DMS53 treated with DMSO at 0.1 percent for 48 hours (cell line): ENCODE measurements at regions not wholly inside any gene's neighbourhood (a gene's known extent, or its start where the extent isn't known, plus 50 kb on each side); places are given as distances from the start of the nearest gene placed in this dataset.
"Not testable (repeated sequence)": the region's sequence is repeated elsewhere in the genome, so short reads cannot be mapped to it uniquely, and the experiment has no call there.

Source experiments
- DNase-seq: peaks from one replicate; lab custom pipeline; 2025; ENCODE audit not compliant: unreplicated experiment; lab: John Stamatoyannopoulos, UW

DNA sequence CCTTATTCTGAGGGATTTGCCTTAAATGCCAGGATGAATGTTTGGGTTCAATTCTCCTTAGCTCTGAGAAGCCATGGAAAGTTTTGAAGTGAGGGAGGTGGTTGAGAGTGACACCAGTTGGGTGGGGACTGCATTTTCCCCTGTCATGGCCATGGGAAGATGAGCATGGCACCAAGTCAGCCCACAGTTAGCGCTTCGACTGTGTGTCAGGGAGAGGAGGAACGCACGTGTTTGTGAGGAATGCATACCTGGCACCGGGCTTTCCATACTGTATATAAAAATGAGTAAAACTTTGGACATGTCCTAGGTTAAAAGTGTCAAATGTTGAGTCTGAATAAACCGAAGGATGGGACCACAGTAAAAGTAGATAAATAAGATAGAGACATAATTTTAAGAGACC, 187.5 kb upstream of the KL start:
- no peak for DNase-seq

DNA sequence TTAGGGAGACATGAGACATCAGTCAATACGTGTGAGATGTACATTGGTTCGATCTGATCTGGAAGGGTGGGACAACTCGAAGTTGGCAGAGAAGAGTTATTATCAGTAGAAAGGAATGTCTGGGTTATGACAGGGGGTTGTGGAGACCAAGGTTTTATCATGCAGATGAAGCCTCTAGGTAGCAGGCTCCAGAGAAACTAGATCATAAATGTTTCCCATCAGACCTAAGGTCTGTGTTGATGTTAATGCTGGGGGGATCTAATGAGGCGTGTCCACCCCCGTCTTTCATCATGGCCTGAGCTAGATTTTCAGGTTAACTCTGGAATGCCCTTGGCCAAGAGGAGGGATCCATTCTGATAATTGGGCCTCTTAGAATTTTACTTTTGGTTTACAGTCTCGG, 187.0 kb upstream of the KL start:
- no peak for DNase-seq

DNA sequence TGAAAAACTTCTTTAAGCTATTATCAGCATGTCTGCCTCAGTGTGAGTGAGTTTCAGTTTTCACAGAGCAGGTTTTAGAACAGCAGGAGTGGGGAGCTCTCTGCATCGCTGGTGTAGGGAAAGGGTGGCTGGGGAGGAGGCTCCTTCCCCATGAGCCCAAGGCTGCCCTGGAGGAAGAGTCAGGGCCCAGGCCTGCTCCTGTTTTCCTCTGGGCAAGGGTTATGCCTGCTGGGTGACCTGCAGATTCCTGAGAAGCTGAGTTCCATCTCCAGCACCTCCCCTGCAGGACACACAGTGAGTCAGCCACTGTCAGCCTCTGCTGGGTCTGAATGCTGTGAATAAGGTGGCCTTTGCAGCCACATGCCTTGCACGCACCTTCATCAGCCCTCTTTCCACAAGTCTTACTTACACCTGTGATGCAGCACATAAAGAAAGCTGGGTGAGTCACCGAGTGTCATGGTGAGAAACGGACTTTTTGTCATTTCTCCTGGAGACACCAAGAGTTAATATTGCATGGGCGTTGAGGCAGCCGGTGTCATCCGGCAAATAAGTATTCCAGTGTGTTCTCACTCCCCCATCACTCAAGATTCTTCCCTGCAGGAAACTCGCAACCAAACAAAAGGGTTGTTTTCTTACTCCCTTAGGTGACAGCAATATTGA, 186.4 kb upstream of the KL start:
- no peak for DNase-seq

DNA sequence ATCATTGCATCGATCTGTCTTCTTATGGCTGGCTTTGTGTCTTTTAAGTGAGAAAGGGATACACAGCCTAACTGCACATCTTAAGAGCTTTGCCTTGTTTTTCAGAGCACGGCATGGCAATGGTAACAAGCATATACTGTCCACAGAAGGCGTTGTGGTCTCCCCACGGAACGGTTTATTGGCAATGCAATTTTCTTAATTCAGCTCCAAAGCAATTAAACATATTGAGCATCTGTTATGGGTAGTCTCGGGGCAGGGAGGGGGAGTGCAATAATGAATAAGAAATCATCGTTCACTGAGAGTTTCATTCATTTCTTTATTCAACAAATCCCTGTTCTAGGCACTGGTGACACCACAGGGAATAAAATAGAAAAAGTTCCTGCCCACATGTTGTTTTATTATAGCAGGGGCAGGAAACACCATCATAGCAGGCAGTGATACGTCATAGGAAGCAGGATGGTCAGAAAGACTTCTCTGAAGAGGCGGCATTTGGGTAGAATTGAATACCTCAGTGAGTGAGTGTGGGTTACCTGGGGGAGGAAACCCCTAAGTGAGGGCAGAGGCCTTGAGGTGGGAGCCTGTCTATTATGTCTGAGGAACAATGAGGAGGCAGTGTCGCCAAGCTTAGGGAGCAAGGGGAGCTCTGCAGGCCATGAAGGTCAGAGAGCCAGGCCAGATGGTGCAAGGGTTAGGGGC, 185.7 kb upstream of the KL start:
- DNase-seq, result no peak

DNA sequence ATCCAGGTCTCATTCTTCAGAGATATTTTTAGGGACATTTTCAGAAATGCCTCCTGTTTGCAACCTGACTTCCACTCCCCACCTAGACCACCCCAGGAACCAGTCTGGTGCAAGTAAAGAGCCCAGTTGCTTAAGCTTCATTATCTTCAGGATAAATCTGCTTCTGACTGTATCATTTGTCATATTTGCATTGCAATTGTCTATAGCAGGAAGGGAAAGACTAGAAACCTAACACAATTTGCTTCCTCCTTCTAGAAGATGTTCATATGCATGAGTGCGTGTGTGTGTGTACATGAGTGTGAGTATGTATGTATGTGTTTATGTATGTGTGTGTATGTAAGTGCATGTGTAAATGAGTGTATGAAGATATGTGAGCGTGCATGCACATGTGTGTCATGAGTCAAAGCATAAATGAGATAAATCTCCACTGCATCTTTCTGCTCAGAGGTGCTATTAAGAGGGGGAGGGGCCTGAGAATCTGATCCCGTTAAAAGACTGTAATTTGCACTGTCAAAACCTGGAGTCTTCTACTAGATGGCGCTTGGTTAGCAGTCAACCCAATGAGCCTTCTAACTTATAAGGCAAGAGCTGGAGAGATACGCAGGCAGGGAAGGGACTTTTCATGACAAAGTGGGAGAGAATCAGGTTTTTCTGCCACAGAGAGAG, 178.8 kb upstream of the KL start:
- DNase-seq, result peak; percentile 8

DNA sequence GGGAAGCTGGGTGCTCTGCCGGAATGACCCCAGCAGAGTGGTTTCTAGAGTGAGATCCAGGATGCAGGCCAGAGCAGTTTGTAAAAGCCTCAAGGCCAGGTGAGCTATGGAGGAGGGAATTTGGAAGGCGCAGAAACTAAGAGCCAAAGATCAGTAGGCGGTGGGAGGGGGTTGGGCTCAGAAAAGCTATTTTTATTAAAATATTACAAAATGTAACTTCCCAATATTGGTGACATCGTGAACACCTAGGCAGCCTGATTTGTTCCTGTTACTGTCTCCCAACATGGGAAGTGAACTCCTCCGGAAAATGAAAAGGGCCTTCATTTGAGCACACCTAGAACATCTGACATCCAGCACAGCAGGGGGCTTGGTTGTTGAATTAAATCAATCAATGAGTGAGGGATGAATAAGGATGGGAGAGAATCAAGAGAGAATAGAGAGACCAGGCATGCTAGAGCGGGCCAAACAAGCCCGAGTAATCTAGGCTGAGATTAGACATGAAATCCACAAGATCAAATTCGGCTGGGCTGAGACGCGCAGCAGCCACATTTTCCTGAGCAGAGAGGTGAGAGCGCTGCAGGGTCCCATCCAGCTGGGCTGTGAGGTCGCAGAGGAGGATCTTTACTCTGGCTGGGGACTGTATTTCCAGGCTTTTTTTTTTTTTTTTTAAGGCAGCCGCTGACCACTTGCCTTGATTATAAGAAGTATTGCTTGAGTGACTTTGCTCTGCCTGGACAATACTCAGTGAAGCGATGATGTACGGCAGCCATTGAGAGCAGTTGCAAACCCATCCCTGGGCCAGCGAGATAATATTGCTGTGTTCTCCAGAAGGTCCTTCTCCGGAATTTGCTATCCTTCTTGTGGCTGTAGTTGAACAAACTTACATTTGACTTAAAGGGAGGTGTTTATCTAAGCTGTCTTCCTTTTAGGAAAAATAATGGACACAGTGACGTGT, 178.0 kb upstream of the KL start:
- no peak for DNase-seq

DNA sequence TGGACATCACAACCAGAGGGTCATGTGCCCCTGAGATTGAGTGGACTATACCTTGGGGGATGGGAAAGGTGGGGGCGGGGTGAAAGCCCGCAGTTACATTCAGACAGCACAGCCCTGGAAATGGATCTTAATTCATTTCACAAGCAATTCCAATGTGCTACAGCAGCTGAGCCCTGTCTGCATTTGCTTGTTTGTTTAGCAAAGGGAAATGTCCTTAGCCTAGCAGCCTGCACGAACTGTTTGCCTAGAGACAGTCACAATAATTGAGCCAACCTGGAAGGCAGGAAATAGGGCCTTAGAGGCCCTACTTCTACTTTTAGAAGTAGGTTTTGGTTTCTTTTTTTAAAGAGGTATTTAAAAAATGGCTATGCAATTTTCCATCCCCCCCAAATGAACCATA, 177.3 kb upstream of the KL start:
- peak; percentile 88 for DNase-seq

DNA sequence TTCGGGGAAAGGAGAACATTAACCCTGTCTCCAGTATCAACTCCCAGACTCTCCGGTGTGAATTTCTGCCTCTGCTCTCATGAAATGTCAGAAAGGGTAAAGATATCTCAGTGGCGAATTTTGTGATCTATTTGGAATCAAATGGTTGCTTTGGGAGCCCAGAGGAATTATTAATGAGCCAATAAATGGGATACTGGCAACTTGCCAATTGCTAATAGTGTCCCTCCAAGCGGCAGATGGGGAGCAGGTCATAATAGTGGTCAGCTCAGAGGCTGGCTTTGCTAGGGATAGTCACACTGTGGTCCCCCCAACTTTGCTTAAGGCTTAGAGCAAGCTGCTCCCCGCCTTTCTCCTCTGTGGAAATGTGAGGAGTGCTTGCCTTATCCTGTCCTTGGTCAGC, 176.1 kb upstream of the KL start:
- DNase-seq, result no peak

DNA sequence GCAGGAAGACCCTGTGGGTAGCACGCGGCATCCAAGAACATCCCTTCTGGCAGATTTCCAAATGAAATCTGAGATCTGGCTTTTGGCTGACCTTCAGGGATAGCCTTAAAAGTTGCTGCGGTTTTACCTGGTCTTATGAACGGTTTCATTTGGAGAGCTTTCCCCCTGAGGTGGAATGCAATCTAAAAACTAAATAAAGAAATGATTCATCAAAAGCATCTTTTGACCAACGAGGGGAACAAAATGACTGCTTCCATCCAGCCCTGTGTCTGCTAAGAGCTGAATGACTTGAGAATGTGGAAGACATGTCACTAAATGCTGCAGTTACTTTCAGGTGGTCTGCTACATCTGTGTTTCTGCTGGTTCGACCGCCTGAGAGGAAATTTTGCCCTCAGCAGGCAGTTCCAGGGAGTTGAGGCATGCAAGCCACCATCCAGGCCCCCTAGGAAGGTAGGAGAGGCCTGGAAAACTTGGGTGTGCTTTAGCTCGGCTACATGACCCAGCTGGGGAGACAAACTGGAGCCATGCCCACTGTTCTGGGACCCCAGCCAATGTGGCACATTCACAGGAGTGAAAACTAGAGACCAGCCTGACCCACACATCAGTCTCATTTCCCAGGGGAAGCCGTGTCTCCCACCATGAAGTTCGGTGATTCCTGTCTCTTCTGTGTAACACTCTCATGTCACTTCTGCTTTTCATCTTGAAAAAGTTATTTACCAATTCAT, 175.1 kb upstream of the KL start:
- DNase-seq, result no peak

DNA sequence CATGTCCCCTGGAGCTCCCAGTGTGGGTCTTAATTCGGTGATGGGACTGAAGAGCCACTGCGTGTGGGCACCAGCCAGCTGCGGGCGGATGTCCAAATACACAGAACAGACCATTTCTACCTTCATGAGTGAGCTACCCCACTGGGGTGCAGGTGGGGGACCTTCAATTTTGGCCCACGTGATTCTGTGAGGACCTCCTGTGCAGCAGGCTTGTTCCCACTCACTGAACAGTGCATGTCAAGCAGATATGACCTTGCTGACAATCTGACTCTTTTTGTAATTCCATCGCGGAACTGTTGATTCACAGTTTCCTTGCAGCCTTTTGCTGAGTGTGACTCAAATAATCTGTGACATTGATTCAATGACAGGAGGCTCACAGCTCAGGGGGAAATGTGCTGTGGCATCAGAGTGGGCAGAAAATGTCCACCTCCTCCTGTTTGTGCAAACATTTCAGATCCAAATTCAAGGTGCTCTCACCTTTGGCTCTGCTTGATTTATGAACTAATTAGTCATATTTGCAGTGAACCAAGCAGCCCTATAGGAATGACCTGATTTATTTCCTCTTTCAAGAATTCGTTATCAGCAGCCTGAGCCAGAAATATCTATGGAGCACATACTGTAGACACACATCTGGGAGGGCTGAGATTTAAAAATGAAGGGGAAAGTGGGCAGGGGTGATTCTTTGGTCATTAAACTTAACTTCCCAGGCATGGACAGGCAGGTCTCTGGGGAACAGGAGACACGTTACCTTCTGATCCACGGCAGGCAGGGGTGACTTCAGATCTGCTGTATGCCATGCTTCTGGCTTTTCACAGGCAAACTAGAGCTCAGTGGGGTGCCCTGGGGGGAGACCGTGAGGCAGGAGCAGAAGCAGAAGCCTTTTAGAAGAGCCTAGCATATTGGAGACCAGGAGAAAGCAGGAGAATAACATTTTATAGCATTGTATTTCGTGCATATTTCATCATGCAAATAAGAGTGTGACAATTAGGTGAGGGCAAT, 170.0 kb upstream of the KL start:
- no peak for DNase-seq

DNA sequence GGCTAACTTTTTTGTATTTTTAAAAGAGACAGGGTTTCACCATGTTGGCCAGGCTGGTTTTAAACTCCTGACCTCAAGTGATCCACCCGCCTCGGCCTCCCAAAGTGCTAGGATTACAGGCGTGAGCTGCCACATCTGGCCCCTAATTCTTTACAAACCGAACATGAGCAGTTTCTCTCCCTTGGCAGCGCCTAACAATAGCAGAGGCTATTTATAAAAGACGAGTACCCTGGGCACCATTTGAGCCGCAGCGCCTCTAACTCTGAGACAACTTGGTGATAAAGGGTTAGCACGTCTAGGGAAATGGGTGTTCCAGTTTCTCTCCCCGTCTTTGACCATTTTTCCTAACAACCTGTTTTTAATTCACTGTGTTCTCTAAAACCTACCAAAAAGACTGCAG, 168.2 kb upstream of the KL start:
- not testable (repeated sequence) for DNase-seq

DNA sequence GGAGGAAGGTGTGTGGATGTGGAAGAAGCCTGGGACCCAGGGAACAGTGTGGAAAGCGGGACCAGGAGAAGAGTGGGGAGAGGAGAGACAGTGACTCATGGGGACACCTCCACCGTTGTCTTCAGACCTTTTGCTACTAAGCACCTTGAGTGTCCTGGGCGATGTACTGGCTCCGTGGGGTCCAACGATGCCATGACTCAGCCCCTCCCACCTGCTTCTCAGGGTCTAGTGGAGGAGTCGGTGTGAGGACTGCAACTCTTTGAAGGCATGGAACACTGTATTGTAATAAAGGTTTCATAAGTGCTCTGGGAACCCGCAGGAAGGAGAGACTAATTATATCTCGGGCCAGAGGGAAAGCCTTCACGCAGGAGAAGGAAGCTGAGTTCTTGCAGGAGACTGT, 166.9 kb upstream of the KL start:
- no peak for DNase-seq

DNA sequence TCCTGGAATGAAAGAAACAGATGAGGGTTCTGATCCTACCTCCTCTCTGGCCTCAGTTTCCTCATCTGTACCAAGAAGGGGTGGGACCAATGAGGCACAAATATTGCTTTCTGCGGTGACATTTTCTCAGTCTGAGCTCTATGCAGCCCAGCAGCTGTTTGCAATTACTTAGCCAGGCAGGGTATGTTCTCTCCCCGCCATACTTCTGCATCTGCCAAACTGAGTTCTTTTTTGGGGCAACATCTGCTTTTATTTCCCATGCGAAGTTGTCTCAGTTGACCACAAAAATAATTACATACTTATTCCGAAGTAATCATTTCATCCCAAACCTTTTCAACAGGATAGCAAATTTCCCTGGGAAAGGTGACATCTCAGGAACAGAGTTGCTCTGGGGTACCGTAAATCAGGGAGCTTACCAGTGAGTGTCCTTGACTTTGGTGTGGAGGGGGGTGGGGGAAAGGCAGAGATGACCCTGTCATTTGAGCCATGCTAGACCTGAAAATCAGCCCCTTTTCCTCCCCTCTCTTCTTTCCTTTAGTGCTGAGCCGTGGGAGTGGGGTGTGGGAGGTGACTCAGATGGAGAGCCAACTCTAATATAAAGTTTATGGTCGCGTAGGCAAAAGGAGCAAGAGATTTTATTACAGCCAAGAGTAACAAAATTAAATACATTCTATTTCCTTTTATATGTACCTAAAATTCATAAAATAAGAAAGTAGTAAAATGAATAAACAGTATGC, 165.7 kb upstream of the KL start:
- no peak for DNase-seq

DNA sequence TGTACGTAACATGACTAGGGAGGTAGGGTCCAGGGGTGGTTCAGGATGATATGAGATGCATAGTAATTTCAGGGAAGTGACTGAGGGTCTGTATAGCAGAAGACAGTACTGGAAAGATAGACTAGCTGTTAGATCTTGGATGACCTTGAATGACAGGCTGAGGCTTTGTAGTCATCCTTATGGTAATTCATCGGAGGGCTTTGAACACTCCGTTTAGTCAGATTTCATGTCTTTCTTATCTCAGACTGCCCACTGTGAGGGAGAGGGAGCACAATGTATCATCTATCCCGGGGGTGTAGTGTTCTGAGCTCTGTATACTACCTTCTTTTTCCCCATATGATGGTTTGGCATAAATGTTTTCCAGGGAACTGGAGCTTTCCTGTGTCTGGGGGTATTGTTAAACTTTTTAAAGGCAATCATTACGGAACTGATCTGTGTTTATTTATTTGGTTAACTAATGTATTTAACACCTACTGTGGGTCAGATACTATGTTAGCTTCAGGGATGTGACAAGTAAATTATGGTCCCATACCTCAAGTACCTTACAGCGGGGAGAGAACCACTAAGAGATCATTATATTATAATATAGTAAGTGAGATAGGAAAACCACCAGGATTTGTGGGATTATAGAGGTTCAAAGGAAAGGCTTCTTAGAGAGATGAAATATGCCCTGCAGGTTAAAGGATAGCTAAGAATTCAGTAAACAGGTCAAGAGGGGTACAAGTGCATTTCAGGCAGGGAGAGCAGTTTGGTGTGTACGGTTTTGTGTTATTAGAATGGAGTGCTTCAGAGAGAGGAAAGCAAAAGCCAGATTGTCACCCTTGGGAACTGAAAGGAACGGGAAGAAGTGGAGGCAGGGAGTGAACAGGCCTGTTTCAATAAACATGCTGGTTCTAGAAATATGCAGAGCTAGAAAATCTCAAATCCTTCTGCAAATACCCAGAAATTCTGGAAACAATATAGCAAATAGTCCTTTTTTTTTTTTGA, 164.8 kb upstream of the KL start:
- DNase-seq, result no peak

DNA sequence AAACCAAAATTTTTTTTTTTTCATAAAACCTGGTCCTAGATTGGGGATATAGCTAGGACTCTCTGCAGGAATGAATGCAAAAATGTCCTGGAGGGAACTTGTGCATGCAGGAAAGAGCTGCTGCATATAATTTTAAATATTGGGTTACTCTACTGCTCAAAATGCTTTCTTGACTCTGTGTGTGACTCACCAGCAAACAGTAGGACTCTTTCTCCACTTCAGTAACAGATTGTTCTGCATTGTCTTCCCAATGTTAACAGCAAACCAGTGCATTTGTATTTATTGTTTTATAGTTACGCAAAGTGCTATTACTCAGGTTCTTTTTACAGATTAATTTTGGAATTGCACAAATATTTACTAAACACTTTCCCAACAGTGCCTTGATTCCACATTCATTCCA, 163.7 kb upstream of the KL start:
- DNase-seq, result no peak

DNA sequence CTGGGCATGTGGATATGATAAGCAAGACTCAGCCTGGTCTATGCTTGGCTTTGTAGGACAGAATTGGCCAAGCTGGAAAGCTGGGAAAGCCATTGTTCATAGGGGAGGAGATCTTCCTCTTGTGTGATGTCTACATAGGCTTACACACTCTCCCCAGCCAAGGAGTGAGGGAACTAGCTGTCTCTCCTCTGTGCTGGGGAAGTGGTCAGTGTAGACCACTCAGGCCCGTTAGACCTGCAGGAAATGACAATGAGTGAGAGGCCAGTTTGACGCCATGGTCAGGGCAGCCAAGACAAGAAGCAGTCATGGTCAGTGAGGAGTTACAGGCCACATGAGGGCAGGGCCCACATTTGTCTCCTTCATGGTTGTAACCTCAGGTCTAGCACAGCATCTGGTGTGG, 159.1 kb upstream of the KL start:
- DNase-seq, result no peak

DNA sequence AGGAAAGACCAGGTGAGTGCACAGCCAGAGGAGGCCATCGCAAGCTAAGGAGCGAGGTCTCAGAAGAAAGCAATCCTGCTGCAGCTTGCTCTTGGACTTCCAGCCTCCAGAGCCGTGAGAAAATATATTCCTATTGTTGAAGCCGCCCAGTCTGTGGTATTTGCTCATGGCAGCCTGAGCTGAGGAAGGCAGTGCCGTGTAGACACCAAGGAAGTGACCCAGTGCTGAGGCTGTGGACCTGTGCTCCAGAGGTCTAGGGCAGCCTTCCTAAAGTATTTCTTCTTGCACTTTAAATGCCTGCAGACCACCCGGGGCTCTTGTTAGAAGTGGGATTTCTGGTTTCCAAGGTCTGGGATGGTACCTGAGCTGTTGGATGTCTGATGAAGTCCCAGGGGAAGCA, 158.5 kb upstream of the KL start:
- DNase-seq, result no peak
